ENCODE measurements at regions not wholly inside any gene's neighbourhood (a gene's known extent, or its start where the extent isn't known, plus 50 kb on each side); places are given as distances from the start of the nearest gene placed in this dataset.

GRCh38 chr14:65926935-65927700, 514.6 kb downstream of the FUT8 start:
- TF ChIP-seq, protein P1, sequence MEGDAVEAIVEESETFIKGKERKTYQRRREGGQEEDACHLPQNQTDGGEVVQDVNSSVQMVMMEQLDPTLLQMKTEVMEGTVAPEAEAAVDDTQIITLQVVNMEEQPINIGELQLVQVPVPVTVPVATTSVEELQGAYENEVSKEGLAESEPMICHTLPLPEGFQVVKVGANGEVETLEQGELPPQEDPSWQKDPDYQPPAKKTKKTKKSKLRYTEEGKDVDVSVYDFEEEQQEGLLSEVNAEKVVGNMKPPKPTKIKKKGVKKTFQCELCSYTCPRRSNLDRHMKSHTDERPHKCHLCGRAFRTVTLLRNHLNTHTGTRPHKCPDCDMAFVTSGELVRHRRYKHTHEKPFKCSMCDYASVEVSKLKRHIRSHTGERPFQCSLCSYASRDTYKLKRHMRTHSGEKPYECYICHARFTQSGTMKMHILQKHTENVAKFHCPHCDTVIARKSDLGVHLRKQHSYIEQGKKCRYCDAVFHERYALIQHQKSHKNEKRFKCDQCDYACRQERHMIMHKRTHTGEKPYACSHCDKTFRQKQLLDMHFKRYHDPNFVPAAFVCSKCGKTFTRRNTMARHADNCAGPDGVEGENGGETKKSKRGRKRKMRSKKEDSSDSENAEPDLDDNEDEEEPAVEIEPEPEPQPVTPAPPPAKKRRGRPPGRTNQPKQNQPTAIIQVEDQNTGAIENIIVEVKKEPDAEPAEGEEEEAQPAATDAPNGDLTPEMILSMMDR (conservative IDR thresholded peaks at IDR 0.05; ENCODE audit: low read depth in 2 of 2) = no peak
- TF ChIP-seq EZH2phosphoT487 (IDR thresholded peaks at IDR 0.05; ENCODE audit: unreplicated experiment) (no peak), POLR2AphosphoS5 (IDR thresholded peaks at IDR 0.05; ENCODE audit: low read depth) (no peak), EZH2 (IDR thresholded peaks at IDR 0.05; ENCODE audit: low read depth, unreplicated experiment) (no peak)
- TF ChIP-seq, protein P2, sequence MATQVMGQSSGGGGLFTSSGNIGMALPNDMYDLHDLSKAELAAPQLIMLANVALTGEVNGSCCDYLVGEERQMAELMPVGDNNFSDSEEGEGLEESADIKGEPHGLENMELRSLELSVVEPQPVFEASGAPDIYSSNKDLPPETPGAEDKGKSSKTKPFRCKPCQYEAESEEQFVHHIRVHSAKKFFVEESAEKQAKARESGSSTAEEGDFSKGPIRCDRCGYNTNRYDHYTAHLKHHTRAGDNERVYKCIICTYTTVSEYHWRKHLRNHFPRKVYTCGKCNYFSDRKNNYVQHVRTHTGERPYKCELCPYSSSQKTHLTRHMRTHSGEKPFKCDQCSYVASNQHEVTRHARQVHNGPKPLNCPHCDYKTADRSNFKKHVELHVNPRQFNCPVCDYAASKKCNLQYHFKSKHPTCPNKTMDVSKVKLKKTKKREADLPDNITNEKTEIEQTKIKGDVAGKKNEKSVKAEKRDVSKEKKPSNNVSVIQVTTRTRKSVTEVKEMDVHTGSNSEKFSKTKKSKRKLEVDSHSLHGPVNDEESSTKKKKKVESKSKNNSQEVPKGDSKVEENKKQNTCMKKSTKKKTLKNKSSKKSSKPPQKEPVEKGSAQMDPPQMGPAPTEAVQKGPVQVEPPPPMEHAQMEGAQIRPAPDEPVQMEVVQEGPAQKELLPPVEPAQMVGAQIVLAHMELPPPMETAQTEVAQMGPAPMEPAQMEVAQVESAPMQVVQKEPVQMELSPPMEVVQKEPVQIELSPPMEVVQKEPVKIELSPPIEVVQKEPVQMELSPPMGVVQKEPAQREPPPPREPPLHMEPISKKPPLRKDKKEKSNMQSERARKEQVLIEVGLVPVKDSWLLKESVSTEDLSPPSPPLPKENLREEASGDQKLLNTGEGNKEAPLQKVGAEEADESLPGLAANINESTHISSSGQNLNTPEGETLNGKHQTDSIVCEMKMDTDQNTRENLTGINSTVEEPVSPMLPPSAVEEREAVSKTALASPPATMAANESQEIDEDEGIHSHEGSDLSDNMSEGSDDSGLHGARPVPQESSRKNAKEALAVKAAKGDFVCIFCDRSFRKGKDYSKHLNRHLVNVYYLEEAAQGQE (IDR thresholded peaks at IDR 0.05; ENCODE audit: unreplicated experiment) = no peak
